Activated CD4-positive, alpha-beta T cell treated with anti-CD3 and anti-CD28 coated beads for 24 hours (primary cell): ENCODE measurements at regions not wholly inside any gene's neighbourhood (a gene's known extent, or its start where the extent isn't known, plus 50 kb on each side); places are given as distances from the start of the nearest gene placed in this dataset.
"Not testable (repeated sequence)": the region's sequence is repeated elsewhere in the genome, so short reads cannot be mapped to it uniquely, and the experiment has no call there.

Experiments used
- DNase-seq, 2 donors: peaks; one replicate each; pipeline ENCODE4 v3.0.0-alpha.2; 2020; ENCODE audit warnings: low read depth in 2 of 2

DNA sequence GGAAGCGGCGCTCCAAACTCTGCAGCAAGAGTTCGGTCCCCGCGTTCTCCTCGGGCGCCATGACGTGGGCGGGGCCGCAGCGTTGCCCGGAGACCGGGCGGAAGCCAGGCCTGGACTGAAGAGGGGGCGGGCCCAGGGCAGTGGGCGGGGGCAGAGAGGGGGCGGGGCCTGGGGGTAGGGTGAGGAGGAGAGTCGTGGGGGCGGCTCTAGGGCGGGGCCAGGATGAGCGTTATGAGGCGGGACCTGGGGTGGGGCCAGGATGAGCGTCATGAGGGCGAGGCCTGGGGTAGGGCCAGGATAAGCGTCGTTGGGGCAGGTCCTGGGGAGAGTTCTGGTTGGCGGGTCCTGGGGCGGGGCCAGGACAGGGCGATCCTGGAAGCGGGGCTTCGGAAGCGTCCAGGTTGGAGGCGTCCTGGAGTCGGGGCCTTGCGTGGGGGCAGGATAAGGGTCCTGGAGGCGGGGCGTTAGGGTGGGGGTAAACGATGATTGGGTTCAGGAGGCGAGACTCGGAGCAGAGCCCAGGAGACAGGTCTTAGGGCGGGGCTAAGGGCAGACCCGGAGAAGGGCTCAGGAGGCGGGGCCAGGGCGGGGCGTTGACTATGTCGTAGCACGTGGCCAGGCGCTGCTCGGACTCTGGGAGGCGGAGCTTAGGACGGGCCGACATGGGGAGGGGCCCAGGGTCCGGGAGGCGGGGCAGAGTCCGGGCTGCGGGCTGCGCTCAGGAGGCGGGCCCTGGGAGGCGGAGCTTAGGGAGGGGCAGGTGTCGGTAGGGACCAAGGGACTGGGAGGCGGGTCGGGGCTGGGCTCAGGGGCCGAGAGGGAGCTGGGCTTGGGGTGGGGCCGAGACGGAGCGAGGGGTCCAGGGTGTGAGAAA, 131.1 kb upstream of the ALDH3B2 start:
- DNase-seq: peak; percentile 93 to 98

DNA sequence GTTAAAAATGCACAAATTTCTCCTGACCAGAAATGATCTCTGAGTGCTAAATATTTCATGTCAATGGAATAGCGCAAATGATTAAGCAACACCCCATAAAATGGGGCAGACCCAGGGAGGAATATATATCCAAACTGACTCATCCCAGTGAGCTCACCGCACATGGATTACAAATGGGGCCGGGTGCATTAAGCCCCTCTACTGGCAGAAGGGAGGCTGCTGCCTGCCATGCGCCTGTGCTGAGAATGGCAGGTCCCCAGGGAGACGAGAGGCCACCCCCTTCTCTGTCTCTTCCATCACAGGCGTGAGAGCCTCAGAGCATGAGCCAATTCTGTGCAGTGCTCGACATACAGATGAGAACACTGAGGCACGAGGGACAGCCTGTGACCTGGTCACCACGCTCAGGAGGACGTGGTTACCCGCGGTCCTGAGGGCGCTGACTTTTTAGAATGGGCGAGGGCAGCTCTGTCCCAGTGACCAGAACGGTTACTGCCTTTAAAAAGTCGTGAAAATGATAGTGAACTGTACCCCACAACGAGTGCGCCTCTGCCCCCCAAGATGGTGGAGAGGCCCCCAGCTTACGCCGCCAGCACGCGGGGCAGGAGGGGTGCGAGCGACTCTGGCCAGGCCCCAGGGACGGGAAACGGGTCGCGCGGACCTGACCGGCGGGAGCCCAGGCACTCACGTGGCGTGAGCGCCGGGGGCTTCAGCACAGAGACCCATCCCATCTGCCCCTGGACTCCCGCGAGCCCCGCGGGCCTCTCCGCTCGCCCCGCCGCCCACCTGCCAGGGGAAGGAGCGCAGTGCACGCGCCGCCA, 130.2 kb upstream of the ALDH3B2 start:
- not testable (repeated sequence) for DNase-seq

DNA sequence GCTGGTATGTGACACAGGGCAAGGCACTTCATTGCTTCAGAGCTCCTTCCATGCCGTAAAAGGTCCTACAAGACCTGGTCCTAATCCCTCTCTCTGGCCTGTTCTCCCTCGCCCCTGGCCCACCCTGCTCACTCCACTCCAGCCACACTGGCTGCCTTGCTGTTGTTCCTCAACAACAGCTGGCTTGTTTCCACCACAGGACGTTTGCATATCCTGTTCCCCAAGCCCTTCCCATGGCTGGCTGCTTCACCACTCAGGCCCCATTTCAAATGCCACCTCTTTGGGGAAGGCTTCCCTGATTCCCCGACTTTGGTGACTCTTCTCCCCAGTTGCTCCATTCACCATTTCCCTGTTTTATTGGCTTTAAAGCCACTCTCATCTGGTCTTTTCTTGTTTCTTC, 129.1 kb upstream of the ALDH3B2 start:
- DNase-seq: not testable (repeated sequence)

DNA sequence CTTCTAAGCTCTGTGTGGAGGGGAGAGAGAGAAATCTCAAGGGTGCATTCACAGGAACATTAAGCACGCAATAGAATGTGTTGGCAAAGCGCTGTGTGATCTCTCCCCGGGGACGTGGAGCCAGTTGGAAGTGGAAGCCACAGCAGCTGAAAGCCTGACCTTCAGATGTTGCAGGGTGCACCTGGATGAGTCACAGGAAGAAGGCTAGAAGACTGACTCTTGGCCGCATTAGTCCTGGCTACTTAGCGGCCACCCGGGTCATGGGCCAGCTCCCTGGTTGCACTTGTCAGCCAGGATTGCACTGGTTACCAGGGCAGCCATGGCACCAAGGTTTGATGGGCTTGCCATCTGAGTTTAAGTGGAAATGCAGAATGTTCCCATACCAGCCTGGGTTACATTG, 128.6 kb upstream of the ALDH3B2 start:
- not testable (repeated sequence) for DNase-seq

DNA sequence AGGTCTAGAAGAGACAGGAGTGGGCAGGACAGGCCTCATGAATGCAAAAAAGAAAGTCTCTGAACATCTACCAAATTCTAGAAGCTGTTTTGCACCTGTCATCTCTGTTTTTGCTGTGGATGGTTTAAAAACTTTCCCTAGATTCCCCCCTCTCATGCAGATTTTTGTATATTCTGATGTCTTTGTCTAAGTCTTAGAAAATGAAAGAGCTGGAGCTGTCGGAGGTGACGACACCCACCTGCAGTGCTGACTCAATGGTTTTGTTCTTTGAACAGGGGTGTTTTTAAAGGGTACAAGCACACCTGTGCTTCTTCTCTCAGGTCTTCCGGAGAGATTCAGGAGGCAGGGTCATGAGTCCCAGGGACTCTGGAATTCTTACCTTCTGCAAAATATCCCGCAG, 128.2 kb upstream of the ALDH3B2 start:
- not testable (repeated sequence) for DNase-seq

DNA sequence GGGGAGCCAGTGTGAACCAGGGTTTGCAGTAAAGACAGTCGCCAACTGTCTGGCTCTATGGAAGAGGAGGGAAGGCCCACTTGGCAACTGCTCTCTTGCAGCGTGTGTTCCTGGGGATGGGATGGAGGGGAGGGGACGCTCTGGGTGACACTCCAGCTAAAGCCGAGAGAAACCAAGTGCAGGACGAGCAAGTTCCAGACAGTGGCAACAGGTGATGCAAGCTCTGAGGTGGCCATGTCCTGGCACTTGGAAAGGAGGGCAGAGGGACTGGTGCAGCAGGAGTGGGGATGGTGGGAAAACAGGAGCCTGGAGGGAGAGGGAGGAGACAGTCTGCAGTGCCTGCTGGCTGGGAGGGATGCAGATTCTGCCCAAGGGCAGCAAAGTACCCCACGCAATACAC, 127.0 kb upstream of the ALDH3B2 start:
- not testable (repeated sequence) for DNase-seq

GRCh38 chr11:67800591-67800990, 126.2 kb upstream of the ALDH3B2 start:
- not testable (repeated sequence) for DNase-seq

GRCh38 chr11:67799808-67800207, 125.4 kb upstream of the ALDH3B2 start:
- not testable (repeated sequence) for DNase-seq

- DNase-seq: not testable (repeated sequence)
These were observed 123.5 kb upstream of the ALDH3B2 start for GRCh38 chr11:67797726-67798521.

GRCh38 chr11:67795746-67796145, 121.3 kb upstream of the ALDH3B2 start:
- no peak for DNase-seq

DNA sequence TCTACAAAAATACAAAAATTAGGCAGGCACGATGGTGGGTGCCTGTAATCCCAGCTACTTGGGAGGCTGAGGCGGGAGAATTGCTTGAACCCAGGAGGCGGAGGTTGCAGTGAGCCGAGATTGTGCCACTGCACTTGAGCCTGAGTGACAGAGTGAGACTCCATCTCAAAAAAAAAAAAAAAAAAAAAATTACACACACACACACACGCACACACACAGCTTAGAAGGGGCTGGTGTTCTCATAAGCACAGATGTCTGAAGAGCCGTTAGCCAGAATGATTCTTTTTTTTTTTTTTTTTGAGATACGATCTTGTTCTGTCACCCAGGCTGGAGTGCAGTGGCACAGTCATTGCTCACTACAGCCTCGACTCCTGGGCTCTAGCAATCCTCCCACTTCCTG, 119.3 kb upstream of the ALDH3B2 start:
- not testable (repeated sequence) for DNase-seq

- DNase-seq: peak in 1 of 2 donors; percentile 24
These were observed 118.0 kb upstream of the ALDH3B2 start for GRCh38 chr11:67792273-67792990.

- not testable (repeated sequence) for DNase-seq
These were observed 117.3 kb upstream of the ALDH3B2 start for GRCh38 chr11:67791598-67792170.

DNA sequence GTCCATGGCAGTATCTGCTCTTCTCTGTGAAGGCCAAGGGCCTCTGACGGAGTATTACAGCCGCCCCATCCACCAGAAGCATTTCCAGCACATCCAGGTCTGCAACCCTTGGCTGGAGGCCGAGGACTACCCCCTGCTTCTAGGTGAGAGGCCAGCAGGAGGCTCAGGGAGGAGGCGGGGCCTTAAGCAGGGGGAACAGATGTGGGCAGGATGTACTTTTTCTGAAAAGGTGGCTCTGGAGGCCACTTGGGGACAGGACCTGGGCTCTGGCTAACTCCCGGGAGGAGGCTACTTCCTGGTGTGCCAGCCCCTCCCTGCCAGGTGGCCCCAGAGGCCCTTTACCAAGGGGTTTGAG, 113.9 kb upstream of the ALDH3B2 start:
- DNase-seq: not testable (repeated sequence)

DNA sequence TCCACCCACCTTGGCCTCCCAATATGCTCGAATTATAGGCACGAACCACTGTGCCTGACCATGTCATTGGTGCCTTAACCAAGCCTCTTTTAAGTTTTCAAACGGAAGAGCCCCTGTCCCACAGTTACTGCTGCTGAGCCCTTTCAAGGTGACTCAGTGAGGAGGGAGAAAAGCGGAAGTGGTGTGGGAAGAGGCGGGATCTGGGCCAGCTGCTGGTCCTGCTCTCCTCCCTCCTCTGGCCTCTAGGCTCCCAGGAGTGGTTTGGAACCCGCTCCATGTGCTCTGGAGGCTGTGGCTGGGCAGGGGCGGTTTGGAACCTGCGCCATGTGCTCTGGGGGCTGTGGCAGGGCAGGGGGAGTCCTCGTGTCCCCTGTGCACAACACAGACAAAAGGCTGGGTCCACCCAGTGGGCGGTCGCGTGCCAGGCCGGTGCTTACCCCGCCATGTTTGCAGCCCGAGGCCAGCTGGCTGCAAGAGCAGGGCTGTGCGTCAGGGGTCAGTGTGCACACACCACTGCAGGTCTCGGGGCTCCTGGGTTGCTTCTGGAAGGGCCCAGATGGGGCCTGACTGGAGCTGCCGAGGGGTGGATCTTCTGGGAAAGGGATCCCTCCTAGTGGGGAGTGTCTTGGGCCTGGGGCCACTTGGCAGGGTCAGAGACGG, 113.4 kb upstream of the ALDH3B2 start:
- DNase-seq: not testable (repeated sequence)

- DNase-seq: not testable (repeated sequence)
These were observed 107.5 kb upstream of the ALDH3B2 start for GRCh38 chr11:67781967-67782366.

DNA sequence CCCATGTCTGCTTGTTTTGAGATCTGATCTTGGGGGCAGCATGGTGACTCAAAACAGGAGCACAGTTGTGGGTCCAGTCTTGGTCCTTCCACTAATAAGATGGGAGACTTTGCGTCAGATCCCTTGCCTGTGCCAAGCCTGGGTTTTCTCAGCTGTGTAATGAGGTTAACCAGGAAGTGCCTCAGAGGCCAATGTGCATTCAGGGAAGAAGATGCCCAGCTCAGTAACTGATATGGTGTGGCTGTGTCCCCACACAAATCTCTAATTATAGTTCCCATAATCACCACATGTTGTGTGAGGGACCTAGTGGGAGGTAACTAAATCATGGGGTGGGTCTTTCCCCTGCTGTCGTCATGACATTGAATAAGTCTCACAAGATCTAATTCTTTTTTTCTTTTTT, 107.1 kb upstream of the ALDH3B2 start:
- not testable (repeated sequence) for DNase-seq

DNA sequence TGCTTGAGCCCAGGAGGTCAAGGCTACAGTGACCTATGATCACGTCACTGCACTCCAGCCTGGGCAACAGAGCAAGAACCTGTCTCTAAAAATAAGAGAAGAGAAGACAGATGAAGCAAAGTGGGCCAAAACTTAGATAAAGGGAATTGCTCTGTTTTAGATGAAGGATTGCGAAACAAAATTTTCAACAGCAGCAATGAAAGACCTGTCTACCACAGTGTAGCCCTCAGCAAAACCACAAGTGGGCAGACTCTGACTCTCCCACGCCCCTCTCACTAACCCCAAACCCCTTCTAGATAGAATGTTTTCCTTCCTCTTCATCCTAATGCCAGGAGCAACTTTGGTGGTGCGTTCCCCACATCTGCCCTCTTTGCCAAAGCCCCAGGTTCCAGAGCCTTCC, 105.6 kb upstream of the ALDH3B2 start:
- DNase-seq: no peak

DNA sequence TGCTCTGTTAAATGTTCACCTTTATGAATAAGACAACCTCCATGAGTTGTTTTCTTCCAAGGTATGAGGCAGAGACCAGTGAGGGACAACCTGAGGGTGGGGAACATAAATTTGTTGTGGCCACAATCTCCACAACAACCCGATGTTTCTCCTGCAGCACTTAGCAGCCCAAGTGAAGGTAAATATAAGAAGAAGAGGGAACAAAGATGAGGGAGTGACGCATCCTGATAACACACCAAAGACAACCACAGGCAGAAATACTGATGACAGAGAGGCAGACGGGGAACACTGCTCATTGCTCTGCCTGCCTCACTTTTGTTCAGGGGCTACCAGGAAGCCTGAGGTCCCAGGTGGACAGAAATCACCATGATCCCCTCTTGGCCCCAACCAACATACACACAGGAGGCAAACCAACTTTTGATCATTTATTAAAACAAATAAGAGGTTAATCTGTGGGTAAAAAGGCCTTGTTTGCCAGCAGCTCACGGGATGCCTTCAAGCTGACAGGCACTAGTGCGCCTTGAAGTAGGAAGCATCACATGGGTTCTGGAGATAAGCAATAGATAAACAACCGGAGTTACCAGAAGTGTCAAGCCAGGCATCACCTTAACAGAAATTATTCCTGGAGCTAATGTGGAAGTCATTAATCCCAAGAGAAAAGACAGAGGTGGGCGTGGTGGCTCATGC, 104.9 kb upstream of the ALDH3B2 start:
- DNase-seq: not testable (repeated sequence)
